DMS153 treated with DMSO at 0.1 percent for 48 hours (cell line): ENCODE measurements at regions not wholly inside any gene's neighbourhood (a gene's known extent, or its start where the extent isn't known, plus 50 kb on each side); places are given as distances from the start of the nearest gene placed in this dataset.

Source experiments
- DNase-seq: peaks from one replicate; lab custom pipeline; 2025; ENCODE audit not compliant: unreplicated experiment; lab: John Stamatoyannopoulos, UW

DNA sequence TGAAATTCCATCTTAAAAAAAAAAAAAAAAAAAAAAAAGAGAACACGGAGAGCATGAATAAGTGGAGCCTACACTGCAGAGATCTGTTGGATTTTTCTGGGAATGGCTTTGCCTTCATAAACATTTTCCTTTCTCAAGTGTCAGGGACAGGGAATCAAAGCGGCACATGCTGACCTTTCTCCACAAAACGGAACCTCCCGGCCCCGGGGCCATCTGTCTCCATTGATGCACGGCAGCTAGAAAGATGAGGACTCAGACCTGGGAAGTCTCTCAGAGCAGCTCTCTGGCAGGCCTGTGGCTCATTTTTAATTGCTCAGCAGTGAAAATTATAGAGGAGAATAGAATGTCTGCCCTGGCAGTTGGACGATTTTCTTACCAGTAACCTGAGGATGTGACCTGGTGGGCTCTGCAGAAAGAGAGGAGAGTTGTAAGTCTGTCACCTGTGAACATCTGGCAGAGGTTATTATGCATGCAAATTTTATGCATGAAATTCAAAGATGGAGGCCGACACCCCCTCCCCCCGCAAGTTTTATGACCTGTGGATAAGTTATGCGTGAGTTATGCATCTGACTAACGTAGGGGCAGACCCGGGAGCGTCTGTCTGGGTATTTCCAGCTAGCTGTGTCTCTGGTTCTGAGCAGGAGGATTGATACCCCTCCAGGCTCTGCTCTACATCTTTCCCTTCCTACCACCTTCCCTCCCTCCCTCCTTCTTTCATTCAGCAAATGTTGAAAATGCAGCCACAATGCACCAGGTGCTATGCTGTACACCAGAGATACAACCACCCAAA lies 352.5 kb downstream of the CDH26 start:
- no peak for DNase-seq

DNA sequence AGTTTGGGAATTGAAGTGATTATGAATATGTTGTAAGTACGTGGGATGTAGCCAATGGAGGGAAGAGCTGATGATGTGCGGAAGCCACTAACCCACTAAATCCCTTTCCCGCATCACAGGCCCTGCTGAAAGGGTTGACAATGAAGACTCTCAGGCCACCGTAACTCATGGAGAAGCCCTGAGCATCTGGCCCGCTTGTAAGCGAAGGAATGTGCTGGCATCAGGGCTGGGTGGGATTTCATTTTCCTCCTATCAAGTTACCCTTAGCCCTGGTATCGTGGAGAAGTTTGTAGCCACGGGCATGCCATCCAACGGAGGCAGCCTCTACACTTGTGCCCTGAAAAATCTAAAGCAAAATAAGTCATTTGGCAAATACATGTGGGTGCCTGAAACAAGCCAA lies 355.0 kb downstream of the CDH26 start:
- no peak for DNase-seq

DNA sequence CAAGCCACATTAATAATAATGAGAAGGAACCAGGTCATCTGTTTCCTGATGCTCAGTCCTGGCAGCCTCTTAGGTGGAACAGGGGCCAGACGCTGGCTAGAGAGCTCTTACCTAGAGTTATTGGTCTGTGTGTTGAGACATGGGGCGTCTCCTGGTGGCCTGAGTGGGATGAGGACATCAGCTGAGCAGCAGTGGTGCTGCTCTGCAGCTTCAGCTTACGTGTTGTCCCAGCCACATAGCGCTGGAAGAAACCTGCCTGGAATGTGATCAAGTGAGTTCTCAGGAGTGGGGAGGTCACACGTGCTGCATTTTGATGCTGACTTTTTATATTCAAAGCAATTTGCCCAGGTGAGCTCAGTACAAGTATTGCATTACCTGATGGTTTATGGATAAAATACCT lies 355.4 kb downstream of the CDH26 start:
- DNase-seq: no peak

DNA sequence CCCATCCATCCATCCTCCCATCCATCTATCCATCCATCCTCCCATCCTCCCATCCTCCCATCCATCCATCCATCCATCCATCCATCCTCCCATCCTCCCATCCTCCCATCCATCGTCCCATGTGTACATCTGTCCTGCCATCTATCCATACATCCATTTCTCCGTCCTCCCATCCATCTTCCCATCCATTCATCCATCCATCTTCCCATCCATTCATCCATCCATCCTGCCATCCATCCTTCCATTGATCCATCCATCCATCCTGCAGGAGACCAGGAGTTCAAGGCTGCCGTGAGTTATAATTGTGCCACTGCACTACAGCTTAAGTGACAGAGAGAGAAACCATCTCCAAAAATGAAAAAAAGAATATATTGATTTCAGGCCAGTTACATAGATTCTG lies 356.5 kb downstream of the CDH26 start:
- DNase-seq: no peak

DNA sequence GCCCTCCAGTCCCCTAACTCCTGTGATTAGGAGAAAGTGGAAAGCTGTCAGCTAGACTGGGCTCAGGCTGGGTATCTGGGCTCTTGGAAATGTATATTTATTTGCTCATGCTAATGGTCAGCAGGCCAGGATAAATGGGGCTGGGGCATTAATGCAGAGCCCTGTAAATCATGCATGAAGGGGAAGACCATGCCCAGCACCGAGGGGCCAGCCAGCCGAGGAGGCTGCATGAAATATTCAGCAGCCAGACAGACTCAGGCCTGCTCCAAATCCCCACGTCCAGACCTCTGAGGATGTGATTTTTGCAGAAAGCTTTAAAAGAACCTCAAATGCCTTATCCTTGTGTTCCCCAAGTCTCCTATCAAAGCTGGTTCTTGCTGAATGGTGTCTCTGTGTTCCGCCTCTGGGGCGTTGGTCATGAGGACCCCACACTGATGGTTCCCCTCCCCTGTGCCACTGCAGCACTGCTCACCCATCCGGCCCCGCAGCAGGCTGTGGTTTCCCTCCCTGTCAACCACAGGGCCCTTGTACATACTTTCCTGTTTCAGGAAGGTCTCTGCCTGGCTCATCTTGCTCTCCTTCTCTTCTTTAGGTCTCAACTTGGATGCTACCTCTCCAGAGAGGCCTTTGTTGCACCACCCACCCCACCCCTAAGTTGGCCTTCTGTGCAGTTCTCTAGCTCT lies 358.4 kb downstream of the CDH26 start:
- no peak for DNase-seq

DNA sequence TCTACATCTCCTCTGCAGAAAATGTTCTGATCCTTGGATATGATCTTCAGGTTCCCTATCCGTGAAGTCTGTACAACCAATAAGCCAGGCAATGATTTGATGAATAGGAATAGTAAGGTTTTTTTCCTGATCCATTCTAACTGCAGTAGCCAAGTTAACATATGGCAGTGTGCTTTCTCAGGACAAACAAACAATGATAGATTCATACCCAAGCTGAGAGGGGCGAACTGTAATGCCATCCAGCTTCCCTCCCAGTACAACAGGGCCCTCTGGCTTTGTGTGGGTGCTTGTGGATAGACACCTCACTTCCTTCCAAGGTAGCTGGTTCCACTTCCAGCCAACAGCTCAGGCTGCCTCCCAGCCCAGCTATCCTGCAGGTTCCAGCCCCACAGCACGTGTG lies 359.2 kb downstream of the CDH26 start:
- DNase-seq: no peak

DNA sequence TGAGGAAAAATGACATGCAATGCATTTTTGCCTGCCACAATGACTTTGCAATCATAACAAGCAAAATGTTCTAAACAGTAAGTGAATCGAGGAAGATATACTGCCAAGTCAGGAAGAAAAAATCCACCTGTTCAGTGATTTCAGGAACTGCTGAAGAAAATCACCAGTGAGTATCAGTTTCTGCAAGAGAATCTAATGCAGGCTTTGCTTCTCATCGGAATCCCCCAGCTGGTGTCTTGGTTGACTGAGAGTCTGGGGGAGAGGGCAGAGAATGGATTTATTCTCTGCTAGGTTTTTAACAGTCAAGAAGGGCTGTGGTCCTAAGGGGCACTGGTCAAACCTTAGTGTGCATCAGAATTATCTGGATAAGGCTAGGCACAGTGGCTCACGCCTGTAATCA lies 363.4 kb downstream of the CDH26 start:
- DNase-seq: no peak

DNA sequence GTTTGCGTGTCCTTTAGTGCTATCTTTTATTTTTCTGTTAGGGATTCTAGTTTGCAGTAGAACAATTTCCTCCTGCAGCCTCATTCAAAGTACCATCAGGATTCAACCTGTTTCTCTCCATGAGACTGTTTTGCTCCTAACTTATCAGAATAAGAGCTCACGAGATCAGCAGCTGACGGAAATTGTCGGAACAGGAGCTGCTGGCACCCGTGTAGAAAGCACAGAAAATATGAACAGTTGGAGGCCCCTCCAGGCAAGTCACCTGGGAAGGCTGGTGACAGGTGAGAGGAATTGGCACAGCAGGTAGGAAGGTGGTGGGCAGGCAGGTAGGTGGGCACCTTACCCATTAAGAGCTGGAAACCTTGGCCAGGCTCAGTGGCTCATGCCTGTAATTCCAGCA lies 368.6 kb downstream of the CDH26 start:
- no peak for DNase-seq

DNA sequence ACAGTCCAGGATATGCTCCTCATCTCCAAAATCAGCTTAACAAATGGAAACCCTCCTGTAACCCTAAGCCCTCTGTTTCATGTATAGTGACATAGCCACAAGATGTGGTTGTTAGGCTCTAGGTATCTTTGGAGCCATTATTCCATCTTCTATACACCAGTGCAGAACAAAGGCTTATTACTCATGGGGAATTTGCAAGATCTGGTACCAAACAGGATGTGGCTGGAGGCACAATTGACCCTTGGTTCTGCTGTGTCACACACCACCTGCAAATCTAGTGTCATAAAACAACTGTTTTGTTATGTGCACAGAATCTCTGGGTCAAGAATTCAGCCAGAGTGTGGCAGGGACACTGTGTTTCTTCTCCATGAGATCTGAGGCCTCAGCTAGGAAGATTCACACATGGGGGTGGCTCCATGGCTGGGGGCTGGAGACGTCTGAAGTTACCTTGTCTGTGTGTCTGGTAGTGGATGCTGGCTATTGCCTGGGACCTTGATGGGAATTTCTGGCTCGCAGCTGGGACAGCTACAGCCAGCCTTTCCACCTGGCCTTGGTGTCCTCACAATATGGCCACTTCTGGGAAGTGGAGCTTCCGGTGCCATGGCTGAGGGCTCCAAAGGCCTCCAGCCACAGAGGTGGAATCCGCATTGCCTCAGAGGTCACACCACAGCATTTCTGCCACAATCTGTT lies 369.9 kb downstream of the CDH26 start:
- no peak for DNase-seq

DNA sequence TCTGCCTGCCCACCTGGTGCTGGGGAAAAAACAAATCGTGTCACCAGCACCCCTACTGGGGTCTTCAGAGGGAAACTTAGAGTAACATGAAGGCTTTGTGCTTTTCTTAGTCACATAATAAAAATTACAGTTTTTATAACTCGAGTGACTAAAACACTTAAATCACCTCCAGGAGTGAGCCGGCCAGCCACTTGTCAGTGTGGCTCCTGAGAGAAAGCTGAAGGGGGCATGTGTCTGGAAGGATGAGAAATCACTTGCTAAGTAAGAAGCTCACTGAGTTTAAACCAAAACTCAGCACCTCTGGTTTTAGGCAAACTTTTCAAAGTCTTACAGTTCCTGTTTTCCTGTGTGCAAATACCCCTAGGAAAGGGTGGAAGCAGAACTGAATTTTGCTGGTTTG lies 372.2 kb downstream of the CDH26 start:
- no peak for DNase-seq

DNA sequence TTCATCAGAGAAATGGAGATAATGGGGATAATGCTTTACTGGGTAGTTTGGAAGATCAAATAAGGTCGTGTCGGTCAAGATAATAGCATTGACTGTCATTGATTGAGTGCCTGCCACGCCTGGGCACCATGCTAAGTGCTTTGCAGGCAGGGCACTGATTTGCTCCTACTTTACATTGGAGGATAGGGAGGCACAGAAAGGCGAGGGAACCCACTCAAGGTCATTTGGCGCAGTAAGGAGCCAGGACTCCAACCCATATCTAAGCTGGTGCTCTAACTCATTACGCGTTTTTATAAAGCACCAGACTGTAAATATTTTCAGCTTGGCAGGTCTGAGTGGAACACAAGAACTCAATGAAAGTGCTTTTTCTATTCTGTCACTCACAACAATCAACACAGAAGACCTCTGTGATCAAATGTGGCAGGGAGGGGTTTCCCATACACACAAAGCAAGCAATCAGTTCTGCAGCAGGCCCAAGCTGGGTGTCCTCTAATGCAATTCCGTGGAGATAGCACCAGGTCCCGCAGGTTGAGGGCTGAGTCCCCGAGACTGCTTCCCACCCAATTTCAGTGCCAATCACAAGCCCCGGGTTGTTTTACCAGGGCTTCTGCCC lies 373.6 kb downstream of the CDH26 start:
- DNase-seq: no peak

DNA sequence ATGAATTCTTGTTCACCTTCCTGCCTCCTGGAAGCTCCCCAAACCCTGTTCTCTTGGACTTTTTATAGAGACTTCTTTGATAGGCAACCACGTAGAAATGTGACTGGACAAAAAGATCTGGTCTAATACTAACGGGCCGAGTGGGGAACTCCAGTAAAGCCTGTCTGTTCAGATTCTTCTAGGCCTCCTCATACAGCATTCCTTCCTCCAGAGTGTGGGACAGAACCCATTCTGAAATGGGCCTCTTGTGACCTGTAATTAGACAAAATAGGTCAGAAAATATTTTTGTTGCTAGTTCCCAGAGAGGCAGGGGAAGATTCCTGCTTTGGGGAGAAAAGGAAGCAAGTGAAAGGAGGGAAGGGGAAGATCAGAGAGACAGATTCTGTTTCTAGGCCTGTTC lies 374.3 kb downstream of the CDH26 start:
- DNase-seq: no peak

DNA sequence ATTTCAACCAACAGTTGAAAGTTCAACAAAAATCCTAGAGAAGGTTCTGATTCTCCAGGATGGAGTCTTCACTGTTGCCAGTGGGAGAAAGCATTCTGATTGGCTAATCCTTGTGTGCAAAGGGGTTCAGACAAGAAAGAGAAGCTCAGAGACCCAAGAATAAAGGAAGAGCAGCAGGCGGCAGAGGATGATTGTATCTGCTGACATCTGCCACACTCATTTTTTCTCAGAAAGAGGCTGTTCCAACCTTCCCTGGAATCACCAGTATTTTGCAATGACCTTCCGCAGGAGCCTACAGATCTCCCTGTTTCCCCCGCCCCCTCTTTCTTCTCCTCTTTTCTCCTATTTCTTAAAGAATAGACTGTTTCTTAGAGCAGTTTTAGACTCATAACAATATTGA lies 376.7 kb downstream of the CDH26 start:
- no peak for DNase-seq

DNA sequence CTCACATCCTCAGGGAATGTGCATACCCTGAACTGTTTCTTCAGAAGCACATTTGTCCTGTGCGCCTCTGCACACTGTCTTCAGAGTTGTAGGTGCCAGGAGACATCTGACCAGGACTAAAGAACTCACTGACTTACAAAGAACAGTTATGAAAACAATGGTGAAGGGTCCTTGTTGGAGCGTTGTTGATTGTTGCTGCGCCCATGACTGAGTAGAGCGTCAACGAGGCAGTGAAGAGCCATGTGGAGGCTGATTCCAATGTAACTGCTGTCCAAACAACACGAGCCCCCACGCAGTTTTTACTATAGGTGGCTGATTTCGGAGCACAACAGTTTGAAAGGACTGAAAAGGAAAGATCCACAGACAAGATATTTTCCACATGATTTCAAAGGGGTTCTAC lies 380.3 kb downstream of the CDH26 start:
- DNase-seq: no peak

DNA sequence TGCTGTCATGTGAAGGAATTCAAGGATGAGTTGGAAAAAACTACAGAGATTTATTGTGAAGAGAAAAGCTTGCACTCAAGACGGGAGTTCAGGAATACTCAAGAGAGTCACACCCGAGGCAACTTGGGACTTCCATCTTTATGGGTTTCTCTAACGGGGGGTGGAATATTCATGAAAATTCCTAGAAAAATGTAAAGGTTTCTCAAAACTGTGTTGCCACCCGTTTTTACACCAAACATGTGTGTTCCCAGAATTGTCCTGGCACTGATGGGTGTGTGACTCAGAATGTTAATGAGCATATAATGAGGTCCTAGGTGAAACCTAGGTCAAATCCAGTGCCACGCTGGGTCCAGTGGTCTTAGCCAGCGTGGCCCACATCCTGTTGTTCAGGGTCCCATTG lies 381.5 kb downstream of the CDH26 start:
- DNase-seq: no peak

DNA sequence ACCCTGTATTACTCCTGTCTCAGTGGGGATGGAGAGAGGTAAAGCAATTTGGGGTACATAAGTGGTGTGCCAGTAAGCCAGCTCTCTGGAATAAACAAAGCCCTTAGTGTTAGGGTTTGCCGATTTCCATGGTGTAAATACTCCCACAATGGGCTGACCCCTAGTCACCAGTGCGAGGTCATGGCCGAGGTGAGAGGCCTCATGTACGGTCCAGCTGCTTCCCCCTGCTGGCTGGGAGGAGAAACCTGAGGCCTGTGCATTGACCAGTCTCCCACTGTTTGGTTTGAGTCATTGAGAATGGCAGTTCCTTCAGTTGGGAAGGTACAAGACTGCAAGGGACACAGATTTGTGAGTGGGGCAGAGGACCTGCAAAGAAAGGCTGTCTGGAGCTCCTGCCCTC lies 382.0 kb downstream of the CDH26 start:
- DNase-seq: no peak

DNA sequence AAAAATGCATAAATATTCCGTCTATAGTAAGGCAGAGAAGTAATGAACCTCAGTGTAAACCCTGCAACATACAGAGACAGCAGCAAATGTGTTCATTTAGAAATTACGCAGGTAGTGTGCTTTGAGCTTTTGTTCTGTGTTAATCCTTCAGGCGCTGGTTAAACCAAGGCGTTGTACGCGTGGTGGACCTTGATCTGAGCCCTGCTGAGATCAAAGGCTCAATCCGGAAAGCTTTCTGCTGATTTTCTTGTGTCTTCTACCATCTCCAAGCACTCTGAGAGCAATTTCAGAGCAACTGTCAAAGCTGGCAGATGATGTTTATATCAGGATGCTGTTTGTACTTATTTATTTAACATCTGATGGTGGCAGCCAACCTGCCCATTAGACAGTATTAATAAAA lies 382.8 kb downstream of the CDH26 start:
- no peak for DNase-seq

DNA sequence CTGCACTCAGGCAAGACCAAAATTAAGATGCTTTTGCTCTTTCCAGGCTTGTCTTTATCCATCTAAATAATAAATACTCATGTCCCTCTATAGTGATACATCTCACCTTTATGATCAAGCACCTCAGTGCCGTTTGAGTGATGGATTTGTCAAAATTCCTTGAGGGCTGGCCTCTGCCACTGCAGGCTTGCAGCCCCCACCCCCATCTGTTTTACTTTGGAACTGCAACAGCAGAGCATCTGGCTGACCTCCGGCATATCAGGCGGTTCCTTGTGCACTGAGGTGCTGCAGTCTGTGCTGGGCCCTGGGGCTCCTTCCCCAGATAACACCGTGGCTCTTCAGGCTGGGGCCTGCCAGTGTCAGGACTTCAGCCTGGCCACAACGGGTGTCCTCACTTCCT lies 386.9 kb downstream of the CDH26 start:
- DNase-seq: no peak

DNA sequence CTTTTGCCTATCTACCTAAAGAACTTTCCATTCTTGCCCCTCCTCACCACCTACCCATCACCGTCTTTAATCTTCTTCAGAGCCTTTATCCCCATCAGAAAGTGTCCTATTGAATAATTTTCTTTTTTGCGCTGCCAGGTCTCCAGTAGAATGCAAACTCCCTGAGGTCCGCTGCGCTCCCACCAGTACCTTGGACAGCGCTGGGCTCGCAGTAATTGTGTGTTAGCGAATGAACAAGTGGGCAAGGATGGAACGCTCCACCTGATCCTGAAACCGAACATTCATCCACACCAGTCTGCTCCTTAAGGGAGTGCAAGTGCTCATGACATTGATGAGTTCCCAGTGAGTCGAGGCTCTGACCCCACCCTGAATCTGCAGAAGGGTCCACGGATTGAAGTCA lies 391.2 kb downstream of the CDH26 start:
- DNase-seq: no peak

DNA sequence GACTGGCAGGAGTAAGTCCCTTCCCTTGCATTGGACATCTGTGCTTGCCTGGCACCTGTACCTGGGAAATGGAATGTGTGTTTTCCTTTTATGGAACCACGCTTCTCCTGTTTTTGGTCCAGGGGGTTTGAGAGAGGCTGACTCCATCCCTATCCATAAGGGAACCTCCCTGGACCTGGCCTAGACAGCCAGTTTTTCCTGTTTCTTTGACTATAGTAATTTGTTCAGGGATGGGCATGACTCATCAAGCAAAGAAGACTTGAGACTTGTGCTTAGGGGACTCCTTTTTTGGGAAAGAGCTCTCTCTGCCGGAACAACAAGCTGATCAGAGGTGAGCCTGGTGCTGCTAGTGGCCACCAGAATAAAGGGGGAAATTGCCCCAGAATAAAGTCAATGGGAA lies 393.8 kb downstream of the CDH26 start:
- no peak for DNase-seq

DNA sequence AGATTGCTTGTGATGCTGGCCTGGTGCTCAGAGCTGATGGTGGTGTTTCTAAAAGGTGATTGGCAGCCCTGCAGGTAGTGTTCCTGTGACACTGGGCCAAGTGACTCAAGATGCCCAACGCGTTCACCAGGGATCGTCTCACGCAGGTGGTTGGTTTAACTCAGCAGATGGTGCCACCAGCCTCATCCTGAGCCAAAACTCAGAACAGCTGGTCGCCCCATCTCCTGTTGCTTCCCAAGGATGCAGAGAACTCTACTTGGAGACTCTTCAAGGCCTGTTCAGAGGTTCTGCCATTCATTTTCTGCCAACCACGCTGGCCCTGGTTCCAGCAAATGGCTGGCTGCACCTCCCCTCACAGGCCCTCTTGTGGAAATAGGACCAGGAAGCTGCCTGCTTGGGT lies 394.4 kb downstream of the CDH26 start:
- no peak for DNase-seq

DNA sequence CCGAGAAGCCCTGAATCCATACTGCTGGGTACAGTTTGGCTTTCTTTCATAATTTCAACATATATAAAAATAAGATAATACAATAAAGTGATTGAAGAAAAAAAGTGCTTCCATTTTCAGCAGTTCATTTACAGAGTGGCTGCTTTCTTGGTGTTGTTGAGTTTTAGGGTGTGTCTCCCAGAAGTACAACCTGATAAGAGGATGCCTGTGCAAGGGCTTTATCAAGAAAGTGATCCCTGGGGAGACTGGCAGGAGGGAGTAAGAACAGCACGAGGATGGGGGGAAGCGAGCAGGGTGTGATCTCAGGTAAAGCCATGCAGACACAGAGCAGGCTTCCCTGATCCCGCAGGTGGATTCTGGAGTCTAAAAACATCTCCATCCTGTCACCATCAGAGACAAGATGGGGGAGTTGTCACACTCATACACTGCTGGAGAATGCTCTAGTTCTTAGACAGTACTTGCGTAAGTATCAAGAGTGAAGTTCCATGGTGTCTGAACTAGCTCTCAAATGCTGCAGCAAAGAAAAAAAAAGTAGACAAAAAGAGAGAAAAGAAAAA lies 395.9 kb downstream of the CDH26 start:
- DNase-seq: no peak
